Mesendoderm (in vitro differentiated cells): ENCODE measurements at regions not wholly inside any gene's neighbourhood (a gene's known extent, or its start where the extent isn't known, plus 50 kb on each side); places are given as distances from the start of the nearest gene placed in this dataset.

Experiments
- DNase-seq: peaks from one replicate; pipeline ENCODE4 v3.0.0; 2013
- H2AK5ac ChIP-seq: 2 replicates; pipeline ENCODE4 v1.6.1; 2013; ENCODE audit warnings: low read length, inconsistent platforms
- H2BK120ac ChIP-seq: 2 replicates; pipeline ENCODE4 v1.6.1; 2013; ENCODE audit warnings: low read depth, mild to moderate bottlenecking, low read length, moderate library complexity, mixed read lengths
- H2BK15ac ChIP-seq: replicated peaks from 2 replicates; pipeline ENCODE4 v1.6.1; 2013; ENCODE audit warnings: low read depth, mild to moderate bottlenecking, moderate library complexity
- H2BK5ac ChIP-seq: 2 replicates; pipeline ENCODE4 v1.6.1; 2013; ENCODE audit warnings: low read length, inconsistent platforms
- H3K18ac ChIP-seq: 2 replicates; pipeline ENCODE4 v1.6.1; 2013; ENCODE audit warnings: mild to moderate bottlenecking, low read length, mixed read lengths
- H3K23ac ChIP-seq: one replicate; pipeline ENCODE4 v1.6.1; 2013; ENCODE audit warnings: low read length
- H3K27ac ChIP-seq: 2 replicates; pipeline ENCODE4 v1.5.1; 2013; ENCODE audit warnings: low read depth, mild to moderate bottlenecking, inconsistent platforms, low read length, moderate library complexity
- H3K27me3 ChIP-seq: 2 replicates; pipeline ENCODE4 v1.6.1; 2013; ENCODE audit warnings: low read length, control low read depth, mild to moderate bottlenecking, inconsistent platforms; ENCODE audit not compliant: insufficient read depth, poor library complexity
- H3K36me3 ChIP-seq: 2 replicates; pipeline ENCODE4 v1.6.1; 2013; ENCODE audit warnings: low read length, inconsistent platforms; ENCODE audit not compliant: control insufficient read depth, insufficient read depth
- H3K4ac ChIP-seq: one replicate; pipeline ENCODE4 v1.6.1; 2013; ENCODE audit warnings: low read depth, mild to moderate bottlenecking, low read length, moderate library complexity
- H3K4me1 ChIP-seq: 2 replicates; pipeline ENCODE4 v1.6.1; 2013; ENCODE audit warnings: low read depth, low read length, inconsistent platforms; ENCODE audit not compliant: control insufficient read depth
- H3K4me2 ChIP-seq: 2 replicates; pipeline ENCODE4 v1.6.1; 2013; ENCODE audit warnings: low read length
- H3K4me3 ChIP-seq: 2 replicates; pipeline ENCODE4 v1.5.1; 2013; ENCODE audit warnings: mild to moderate bottlenecking, low read length
- H3K56ac ChIP-seq: one replicate; pipeline ENCODE4 v1.6.1; 2013; ENCODE audit warnings: low read length
- H3K79me1 ChIP-seq: 2 replicates; pipeline ENCODE4 v1.6.1; 2013; ENCODE audit warnings: low read length, inconsistent platforms
- H3K79me2 ChIP-seq: 2 replicates; pipeline ENCODE4 v1.6.1; 2013; ENCODE audit warnings: mild to moderate bottlenecking, low read length; ENCODE audit not compliant: control insufficient read depth, insufficient read depth
- H3K9ac ChIP-seq: 2 replicates; pipeline ENCODE4 v1.6.1; 2013; ENCODE audit warnings: low read length, inconsistent platforms
- H4K5ac ChIP-seq: one replicate; pipeline ENCODE4 v1.6.1; 2013; ENCODE audit warnings: low read length
- H4K8ac ChIP-seq: one replicate; pipeline ENCODE4 v1.6.1; 2013; ENCODE audit warnings: low read depth, mild to moderate bottlenecking, control low read depth, low read length, moderate library complexity
- WGBS: extraction: QIAGEN DNeasy Blood & Tissue Kit; methylation state at CpG from one replicate; pipeline ENCODE4 v1.1.7; 2013; ENCODE audit warnings: low lambda C conversion rate, missing lambda C conversion rate; ENCODE audit not compliant: insufficient coverage; ENCODE audit errors: extremely low coverage; 5-methylcytosine and 5-hydroxymethylcytosine counted together

DNA sequence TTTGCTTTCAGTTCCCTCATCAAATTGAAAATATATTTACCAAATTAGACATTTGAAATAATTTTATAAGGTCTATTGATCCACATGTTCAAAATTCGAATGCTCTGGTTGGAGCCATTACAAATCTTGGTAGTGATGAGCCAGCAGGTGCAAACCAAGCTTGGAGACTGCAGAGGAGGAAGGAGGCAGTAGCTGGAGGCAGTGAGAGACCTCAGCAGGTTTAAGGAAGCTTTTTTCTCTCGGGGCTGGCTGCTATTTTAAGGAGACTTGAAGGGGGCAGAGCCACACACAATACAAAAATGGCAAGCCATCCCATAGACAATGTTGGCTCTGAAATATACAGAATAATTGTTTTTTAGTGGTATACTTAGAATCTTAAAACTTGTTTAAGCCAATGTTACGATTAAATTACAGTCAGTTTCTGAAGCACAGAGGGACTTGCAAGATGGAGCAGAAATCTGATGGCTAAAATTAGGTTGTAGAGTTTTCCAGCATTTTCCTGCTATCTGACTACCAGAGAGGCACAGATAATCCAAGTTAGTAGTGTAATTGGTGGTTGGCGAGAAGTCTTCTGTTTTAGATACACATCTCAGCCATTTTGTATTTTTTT, 185.8 kb downstream of the SNX10 start:
- Histone ChIP-seq H3K36me3 (no peaks in the 10 kb centered on the region), H3K4me1 (no peaks in the 10 kb centered on the region), H3K4me2 (no peak overlapping the region), H2BK120ac (no peak overlapping the region), H3K27me3 (no peaks in the 10 kb centered on the region), H4K5ac (no peak overlapping the region), H2BK5ac (no peak overlapping the region), H3K9ac (no peak overlapping the region), H3K23ac (no peak overlapping the region), H3K4ac (no peak overlapping the region), H3K79me2 (no peaks in the 10 kb centered on the region), H3K79me1 (no peaks in the 10 kb centered on the region), H2BK15ac (no peak overlapping the region), H3K18ac (no peak overlapping the region), H2AK5ac (no peak overlapping the region), H4K8ac (no peak overlapping the region), H3K27ac (no peak overlapping the region), H3K4me3 (no peak overlapping the region), H3K56ac (no peak overlapping the region)
- no CpG with 5 or more reads among the region's 4 CpGs for WGBS
- DNase-seq: no peak

GRCh38 chr7:26478550-26478949, 186.9 kb downstream of the SNX10 start:
- Histone ChIP-seq H3K4ac (no peak overlapping the region), H3K79me2 (no peaks in the 10 kb centered on the region), H3K56ac (no peak overlapping the region), H3K9ac (no peak overlapping the region), H3K79me1 (no peaks in the 10 kb centered on the region), H3K27me3 (no peaks in the 10 kb centered on the region), H3K18ac (no peak overlapping the region), H3K27ac (no peak overlapping the region), H3K36me3 (no peaks in the 10 kb centered on the region), H2BK120ac (no peak overlapping the region), H3K4me2 (no peak overlapping the region), H3K4me3 (no peak overlapping the region), H2BK15ac (no peak overlapping the region), H3K4me1 (no peaks in the 10 kb centered on the region), H4K5ac (no peak overlapping the region), H4K8ac (no peak overlapping the region), H3K23ac (no peak overlapping the region), H2BK5ac (no peak overlapping the region), H2AK5ac (no peak overlapping the region)
- DNase-seq: no peak
- no CpG with 5 or more reads among the region's 4 CpGs for WGBS

GRCh38 chr7:26479581-26479980, 187.9 kb downstream of the SNX10 start:
- Histone ChIP-seq H3K4me1 (no peaks in the 10 kb centered on the region), H4K8ac (no peak overlapping the region), H3K18ac (no peak overlapping the region), H3K23ac (no peak overlapping the region), H3K56ac (no peak overlapping the region), H4K5ac (no peak overlapping the region), H3K9ac (no peak overlapping the region), H3K79me2 (no peaks in the 10 kb centered on the region), H2BK15ac (no peak overlapping the region), H3K4me3 (no peak overlapping the region), H3K27me3 (no peaks in the 10 kb centered on the region), H3K27ac (no peak overlapping the region), H2BK120ac (no peak overlapping the region), H3K4ac (no peak overlapping the region), H3K4me2 (no peak overlapping the region), H2BK5ac (no peak overlapping the region), H3K36me3 (no peaks in the 10 kb centered on the region), H2AK5ac (no peak overlapping the region), H3K79me1 (no peaks in the 10 kb centered on the region)
- no CpG with 5 or more reads among the region's 3 CpGs for WGBS
- no peak for DNase-seq

- Histone ChIP-seq H3K36me3 (no peaks in the 10 kb centered on the region), H4K8ac (no peak overlapping the region), H3K9ac (no peak overlapping the region), H3K4me3 (no peak overlapping the region), H2BK120ac (no peak overlapping the region), H3K79me2 (no peaks in the 10 kb centered on the region), H3K27ac (no peak overlapping the region), H3K4me2 (no peak overlapping the region), H2BK5ac (no peak overlapping the region), H3K56ac (no peak overlapping the region), H3K79me1 (no peaks in the 10 kb centered on the region), H3K27me3 (no peaks in the 10 kb centered on the region), H2AK5ac (no peak overlapping the region), H2BK15ac (no peak overlapping the region), H3K18ac (no peak overlapping the region), H3K23ac (no peak overlapping the region), H3K4me1 (no peaks in the 10 kb centered on the region), H4K5ac (no peak overlapping the region), H3K4ac (no peak overlapping the region)
- DNase-seq: no peak
- WGBS: no CpG with 5 or more reads among the region's 9 CpGs
Observed at GRCh38 chr7:26480156-26480555, 188.5 kb downstream of the SNX10 start.

DNA sequence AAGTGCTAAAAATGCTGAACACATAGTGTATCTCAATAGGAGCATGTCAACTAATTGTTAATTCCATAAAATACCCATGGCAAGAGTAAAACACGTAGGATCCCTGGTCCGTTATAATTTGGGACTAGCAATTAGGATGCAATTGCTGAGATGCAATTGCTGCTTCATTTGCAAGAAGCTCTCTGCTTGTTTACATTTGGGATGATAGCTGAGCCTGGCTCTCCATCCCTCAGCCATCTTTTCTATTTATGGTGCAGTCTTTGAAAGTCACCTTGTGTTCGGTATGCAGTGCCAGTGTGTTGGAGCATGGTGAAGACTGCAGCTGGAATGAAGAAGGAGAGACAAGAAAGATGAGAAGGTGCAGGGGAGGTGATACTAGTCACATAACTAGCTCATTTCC, 191.3 kb downstream of the SNX10 start:
- H4K5ac ChIP-seq: no peak overlapping the region
- no peak overlapping the region for H3K4me2 ChIP-seq
- no peaks in the 10 kb centered on the region for H3K79me2 ChIP-seq
- H4K8ac ChIP-seq: no peak overlapping the region
- H3K4me3 ChIP-seq: no peak overlapping the region
- no peak overlapping the region for H2BK5ac ChIP-seq
- no peaks in the 10 kb centered on the region for H3K27me3 ChIP-seq
- H2BK120ac ChIP-seq: no peak overlapping the region
- H2AK5ac ChIP-seq: no peak overlapping the region
- no peaks in the 10 kb centered on the region for H3K79me1 ChIP-seq
- no peak overlapping the region for H3K9ac ChIP-seq
- DNase-seq: no peak
- H3K56ac ChIP-seq: no peak overlapping the region
- no peak overlapping the region for H3K18ac ChIP-seq
- no peak overlapping the region for H3K27ac ChIP-seq
- no peak overlapping the region for H3K4ac ChIP-seq
- H2BK15ac ChIP-seq: no peak overlapping the region
- H3K4me1 ChIP-seq: no peaks in the 10 kb centered on the region
- WGBS: no CpG with 5 or more reads among the region's 3 CpGs
- H3K23ac ChIP-seq: no peak overlapping the region
- H3K36me3 ChIP-seq: no peaks in the 10 kb centered on the region

DNA sequence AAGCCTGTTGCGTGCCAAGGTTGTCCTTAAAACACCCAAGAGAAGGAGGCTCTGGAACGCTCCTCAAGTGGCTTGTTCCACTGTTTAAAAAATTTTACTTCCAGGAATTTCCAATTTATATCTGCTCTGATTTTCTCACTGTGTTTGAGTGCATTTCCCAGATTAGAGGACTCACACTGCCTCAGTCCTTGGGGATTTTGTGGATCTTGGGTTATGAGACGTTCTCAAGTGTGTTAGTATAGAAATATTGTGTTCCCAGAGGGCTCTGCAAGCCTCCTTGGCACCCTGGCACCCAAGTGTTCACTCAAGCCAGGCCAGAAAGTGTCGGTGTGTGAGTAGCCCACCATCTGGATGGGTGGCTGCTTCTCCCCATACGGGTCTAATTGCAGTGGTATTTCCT, 192.2 kb downstream of the SNX10 start:
- no peaks in the 10 kb centered on the region for H3K79me1 ChIP-seq
- H3K9ac ChIP-seq: no peak overlapping the region
- H3K23ac ChIP-seq: no peak overlapping the region
- no CpG with 5 or more reads among the region's 5 CpGs for WGBS
- H3K27me3 ChIP-seq: no peaks in the 10 kb centered on the region
- H2BK5ac ChIP-seq: no peak overlapping the region
- H4K8ac ChIP-seq: no peak overlapping the region
- no peak overlapping the region for H3K4ac ChIP-seq
- no peak overlapping the region for H3K4me3 ChIP-seq
- no peak overlapping the region for H3K18ac ChIP-seq
- H3K4me1 ChIP-seq: no peaks in the 10 kb centered on the region
- H3K79me2 ChIP-seq: no peaks in the 10 kb centered on the region
- no peak overlapping the region for H2BK15ac ChIP-seq
- no peaks in the 10 kb centered on the region for H3K36me3 ChIP-seq
- H4K5ac ChIP-seq: no peak overlapping the region
- H3K27ac ChIP-seq: no peak overlapping the region
- H3K56ac ChIP-seq: no peak overlapping the region
- no peak overlapping the region for H2BK120ac ChIP-seq
- DNase-seq: no peak
- H3K4me2 ChIP-seq: no peak overlapping the region
- H2AK5ac ChIP-seq: no peak overlapping the region
